C1 segment of cervical spinal cord (tissue), 14 donors: ENCODE measurements at regions not wholly inside any gene's neighbourhood (a gene's known extent, or its start where the extent isn't known, plus 50 kb on each side); places are given as distances from the start of the nearest gene placed in this dataset.
"Not testable (repeated sequence)": the region's sequence is repeated elsewhere in the genome, so short reads cannot be mapped to it uniquely, and the experiment has no call there.

ENCODE experiments used
- DNase-seq, 14 donors: peaks; one replicate each; lab custom pipeline; 2025; lab: John Stamatoyannopoulos, UW

- no peak for DNase-seq
Observed at GRCh38 chr2:111251711-111252110, 131.0 kb downstream of the BCL2L11 start.

DNA sequence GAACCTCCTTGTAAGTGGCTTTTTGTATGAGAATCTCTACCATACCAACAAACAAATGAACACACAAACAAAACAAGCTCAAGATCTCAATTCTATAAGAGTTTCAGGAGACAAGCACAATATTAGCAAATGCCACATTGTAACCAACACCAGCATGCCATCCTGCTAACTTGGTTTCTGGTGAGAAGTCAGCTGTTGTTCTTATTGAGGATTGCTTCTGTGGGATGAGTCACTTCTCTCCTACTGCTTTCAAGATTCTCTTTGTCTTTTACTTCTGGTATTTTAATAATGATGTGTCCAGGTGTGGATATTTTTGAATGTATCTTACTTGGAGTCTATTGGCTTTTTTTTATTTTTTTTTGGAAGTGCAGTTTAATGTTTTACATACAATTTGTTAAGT is 131.7 kb downstream of the BCL2L11 start:
- DNase-seq: no peak

- not testable (repeated sequence) for DNase-seq
Observed at GRCh38 chr2:111254916-111255315, 134.2 kb downstream of the BCL2L11 start.

DNA sequence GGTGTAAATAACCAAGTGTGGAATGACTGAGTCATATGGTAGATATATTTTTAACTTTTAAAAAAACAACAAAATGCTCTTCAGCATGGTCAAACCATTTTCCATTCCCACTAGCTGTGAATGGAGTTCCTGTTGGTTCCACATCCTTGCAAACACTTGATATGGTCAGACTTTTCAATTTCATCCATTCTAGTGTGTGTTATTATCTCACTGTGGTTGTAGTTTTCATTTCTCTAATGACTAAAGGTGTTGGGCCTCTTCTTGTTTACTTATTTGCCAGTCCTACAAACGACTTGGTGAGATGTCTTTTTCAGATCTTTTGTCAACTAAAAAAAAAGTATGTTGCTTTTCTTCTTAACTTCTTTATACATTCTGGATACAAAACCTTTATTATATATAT is 135.9 kb downstream of the BCL2L11 start:
- not testable (repeated sequence) for DNase-seq

DNA sequence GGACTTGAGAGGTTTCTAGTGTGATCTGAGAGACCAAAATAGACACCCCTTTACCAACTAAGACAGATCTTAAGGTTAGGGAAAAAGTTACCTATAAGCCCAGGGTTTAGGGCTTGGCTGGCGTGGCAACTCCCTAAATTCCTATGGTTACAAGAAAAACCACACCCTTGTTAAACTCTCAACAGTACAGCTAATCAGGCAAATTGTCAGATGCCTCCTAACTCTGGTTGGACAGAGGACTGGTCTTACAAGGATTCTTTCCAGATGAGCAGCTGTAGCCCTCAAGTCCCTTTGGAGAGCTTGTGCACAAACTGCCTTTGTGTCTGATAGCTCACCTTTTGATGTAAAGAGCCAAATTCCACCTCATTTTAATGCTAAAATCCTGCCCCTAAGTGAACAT is 136.9 kb downstream of the BCL2L11 start:
- not testable (repeated sequence) for DNase-seq

GRCh38 chr2:111258318-111258717 is 137.6 kb downstream of the BCL2L11 start:
- not testable (repeated sequence) for DNase-seq

- not testable (repeated sequence) for DNase-seq
Observed at GRCh38 chr2:111262627-111263379, 142.1 kb downstream of the BCL2L11 start.

DNA sequence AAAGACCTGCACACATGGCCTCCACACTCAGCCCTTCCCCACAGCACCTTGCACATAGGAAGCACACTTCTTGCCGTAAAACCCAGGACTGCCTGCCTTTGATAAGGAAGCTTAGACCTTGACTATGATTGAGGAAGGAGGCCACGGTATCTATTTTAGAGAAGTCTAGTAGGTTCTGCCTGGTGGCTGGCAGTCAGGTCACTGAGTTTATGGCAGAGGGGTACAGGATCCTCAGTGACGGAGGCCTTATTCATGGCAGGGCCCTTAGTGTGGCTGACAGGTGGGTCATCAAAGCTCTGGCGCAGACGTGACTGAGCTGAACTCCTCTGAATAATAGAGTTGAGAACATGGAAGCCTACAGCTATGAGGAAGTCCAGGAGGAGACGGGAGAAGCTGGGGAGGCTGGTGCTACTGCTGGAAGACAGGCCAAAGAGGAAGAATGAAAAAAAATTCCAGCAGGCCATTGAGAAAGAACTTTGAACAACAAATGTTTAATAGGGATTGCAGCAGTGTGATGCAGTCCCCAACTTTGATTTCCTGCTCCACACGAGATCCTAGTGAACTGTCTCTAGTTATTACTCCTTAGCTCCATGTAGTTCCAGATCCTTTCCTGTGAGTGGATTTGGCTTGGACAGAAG is 142.8 kb downstream of the BCL2L11 start:
- DNase-seq: not testable (repeated sequence)

- not testable (repeated sequence) for DNase-seq
Observed at GRCh38 chr2:111264956-111265355, 144.2 kb downstream of the BCL2L11 start.

DNA sequence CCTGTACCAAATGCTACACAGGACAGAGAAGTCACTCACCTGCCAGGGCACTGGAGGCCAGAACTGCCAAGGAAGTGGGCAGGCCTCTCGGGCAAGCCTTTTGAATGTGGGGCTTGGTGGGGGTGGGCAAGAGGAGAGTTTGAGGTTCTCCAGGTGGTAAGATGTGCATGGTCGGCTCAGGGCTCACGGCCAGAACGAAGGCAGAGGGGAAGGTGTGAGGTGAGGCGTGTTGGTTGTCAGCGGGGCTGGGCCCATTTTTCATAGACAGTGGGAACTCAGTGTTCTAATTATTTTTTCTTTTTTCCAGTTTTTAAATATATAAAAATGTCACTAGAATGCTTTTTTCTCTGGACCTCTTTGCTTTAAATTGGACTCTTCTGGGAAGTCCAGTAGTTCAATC is 145.8 kb downstream of the BCL2L11 start:
- not testable (repeated sequence) for DNase-seq

GRCh38 chr2:111267038-111267437 is 146.3 kb downstream of the BCL2L11 start:
- DNase-seq: not testable (repeated sequence)

GRCh38 chr2:111269761-111270323 is 149.1 kb downstream of the BCL2L11 start:
- not testable (repeated sequence) for DNase-seq

DNA sequence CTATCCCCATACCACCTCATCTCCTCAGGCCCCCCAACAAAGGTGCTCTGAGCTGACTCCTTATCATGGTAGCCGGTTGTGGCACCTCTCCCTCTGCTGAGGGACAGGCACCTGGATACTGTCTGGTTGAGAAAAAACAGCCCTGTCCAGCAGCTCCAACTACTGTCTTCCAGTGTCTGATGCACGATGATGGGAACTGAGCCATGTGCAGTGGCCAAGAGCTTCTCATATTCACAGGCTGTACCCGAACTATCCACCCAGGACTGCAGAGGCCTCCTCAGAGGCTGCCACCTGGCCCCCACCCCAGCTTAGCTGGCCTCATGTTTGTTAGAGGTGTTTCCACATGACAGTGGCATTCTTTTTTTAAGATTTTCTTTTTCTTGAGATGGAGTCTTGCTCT is 149.9 kb downstream of the BCL2L11 start:
- not testable (repeated sequence) for DNase-seq

DNA sequence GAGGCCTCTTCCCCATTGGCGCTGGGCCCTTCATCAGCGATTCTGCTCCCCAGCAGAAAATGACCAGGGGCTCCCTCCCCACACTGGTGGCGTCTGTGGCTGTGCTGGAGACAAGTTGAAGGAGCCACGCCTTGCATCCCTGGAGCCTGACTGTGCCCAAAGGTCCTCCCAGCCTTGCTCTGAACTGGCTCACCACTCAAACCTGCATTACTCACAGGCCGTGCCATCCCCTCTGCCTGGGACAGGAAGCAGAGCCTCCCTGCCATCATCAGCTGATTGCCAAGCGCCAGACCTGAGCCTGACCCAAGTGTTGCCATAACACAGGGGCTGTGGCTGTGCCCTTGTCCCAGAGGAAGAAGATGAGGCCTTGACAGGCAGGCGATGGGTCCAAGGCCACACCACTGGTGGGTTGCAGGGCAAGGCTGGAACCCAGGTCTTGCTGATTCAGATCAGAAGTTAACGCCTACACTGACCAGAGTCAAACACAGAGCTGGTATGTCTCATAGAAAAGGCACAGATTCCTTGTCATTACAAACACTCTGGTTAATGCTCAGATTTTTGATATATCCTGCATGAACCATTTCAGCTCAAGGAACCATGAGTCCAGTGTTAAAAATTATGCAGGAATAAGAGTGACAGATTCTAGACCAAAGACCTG is 151.1 kb downstream of the BCL2L11 start:
- DNase-seq: not testable (repeated sequence)

DNA sequence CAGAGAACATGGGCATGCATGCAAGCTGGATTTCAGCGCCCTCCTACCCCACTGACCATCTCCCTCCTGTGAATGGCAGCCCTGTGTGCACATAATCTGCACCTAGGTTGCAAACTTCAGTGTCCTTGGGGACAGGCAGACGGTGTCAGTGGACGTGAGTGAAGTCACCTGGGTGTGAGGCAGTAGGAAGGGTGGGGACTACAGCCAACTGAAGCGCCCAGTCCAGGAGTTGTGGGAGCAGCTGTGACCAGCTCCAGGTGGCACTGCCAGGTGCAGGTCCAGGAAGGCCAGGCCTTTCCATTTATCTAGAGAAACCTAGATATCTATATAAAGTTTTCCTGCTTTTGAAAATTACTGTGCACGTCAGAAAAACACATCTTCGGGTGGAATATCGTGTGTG is 152.3 kb downstream of the BCL2L11 start:
- not testable (repeated sequence) for DNase-seq

DNA sequence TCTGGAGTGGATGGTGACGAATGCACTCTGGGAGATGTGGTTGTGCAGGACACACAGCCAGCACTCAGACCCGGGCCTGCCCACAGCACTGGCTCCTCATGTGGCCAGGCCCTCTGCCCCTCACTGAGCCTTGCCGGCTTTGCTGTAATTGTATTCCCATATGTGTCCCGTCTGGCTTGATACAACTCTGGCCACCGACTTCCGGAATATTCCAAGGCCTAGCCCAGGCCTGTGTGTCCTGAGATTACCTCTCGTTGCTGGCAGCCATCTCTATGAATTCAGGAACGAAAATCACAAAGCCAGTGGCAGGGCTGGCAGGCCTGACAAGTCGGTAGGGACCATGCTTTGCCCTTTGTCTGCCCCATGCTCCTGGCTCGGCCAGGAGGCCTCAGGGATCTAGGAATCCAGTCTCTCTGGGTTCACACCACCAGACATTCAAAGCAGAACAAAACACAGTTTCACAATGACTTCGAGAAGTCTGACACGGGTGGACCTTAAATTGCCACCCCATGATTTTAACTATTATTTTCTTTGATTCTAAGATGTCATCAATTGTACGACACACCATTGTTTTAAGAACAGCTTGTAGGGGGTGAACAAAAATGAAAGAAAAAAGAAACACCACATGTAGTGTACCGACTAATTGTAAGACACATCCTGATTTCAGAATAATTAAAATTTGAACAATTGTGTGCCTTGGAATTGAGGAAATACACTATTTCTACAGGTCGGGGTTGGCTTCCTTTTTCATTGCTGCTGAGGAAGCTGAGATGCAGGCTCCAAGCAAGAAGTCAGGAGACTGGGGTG is 154.5 kb downstream of the BCL2L11 start:
- DNase-seq: not testable (repeated sequence)

GRCh38 chr2:111275854-111276171 is 155.1 kb downstream of the BCL2L11 start:
- not testable (repeated sequence) for DNase-seq

- DNase-seq: not testable (repeated sequence)
Observed at GRCh38 chr2:111278133-111278532, 157.4 kb downstream of the BCL2L11 start.

DNA sequence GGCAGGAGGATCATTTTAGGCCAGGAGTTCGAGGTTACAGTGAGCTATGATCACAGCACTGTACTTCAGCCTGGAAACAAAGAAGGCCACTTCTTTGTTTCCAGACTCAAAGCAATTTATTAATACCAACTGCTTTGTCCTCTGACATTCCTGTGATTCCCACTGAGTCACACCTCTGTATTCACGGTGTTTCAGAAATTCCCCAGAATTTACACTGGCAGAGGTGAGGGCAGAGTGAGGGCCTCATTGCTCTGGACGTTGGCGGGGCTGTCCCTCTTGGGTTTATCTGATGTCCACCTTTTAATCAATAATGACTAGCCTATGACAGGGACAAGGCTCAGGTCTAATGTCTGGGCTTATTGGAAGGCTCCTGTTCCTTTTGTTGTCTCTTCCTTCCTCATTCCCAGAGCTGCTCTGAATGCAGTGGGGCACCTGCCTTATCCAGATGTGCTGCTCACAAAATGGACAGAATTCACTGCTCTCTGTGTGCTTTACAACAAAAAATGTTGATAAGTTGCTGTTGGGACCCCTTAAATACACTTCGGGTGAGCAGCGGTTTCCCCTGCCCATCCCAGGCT is 160.1 kb downstream of the BCL2L11 start:
- not testable (repeated sequence) for DNase-seq

DNA sequence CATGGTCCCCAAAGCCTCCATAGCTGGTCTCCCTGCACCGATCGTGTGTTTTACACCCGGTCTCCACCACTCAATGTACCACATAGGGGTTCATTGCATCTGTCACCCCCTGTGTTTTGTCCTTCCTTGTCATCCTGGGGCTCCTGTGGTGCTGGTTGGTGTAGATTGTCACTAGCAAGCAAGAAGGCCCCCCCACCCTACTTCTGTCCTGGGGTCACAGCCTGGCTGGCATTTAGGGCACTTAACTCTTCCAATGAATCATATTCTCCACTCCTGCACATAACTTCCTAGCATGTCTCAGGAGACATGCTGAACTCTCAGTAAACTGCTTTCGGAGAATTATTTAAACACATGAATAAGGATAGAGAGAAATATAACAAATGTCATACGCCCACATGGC is 161.4 kb downstream of the BCL2L11 start:
- not testable (repeated sequence) for DNase-seq
